ENCODE measurements at regions not wholly inside any gene's neighbourhood (a gene's known extent, or its start where the extent isn't known, plus 50 kb on each side); places are given as distances from the start of the nearest gene placed in this dataset.

- no peak for ATAC-seq
- TF ChIP-seq JUND (IDR thresholded peaks at IDR 0.05), result no peak
- TF ChIP-seq SP1 (IDR thresholded peaks at IDR 0.05; ENCODE audit: low read depth), result no peak
- TF ChIP-seq YY1 (IDR thresholded peaks at IDR 0.05; ENCODE audit: extremely low read depth, insufficient replicate concordance, low read depth, low read length), result no peak
- TF ChIP-seq, protein P1, sequence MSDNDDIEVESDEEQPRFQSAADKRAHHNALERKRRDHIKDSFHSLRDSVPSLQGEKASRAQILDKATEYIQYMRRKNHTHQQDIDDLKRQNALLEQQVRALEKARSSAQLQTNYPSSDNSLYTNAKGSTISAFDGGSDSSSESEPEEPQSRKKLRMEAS (IDR thresholded peaks at IDR 0.05), result no peak
- no peak for TF ChIP-seq ZBTB33 (IDR thresholded peaks at IDR 0.05; ENCODE audit: extremely low read depth, insufficient replicate concordance, low read length)
- no peak for TF ChIP-seq ATF3 (IDR thresholded peaks at IDR 0.05)
- TF ChIP-seq EGR1 (IDR thresholded peaks at IDR 0.05; ENCODE audit: low read depth), result no peak
- TF ChIP-seq FOSL1 (IDR thresholded peaks at IDR 0.05; ENCODE audit: low read depth), result no peak
- TF ChIP-seq ELF1 (IDR thresholded peaks at IDR 0.05; ENCODE audit: borderline replicate concordance, low read depth), result no peak
- TF ChIP-seq SIN3A (IDR thresholded peaks at IDR 0.05; ENCODE audit: low read depth), result no peak
- no peak for TF ChIP-seq RAD21 (IDR thresholded peaks at IDR 0.05; ENCODE audit: low read depth)
- no peak for TF ChIP-seq ZFX (IDR thresholded peaks at IDR 0.05)
- TF ChIP-seq CTCF (IDR thresholded peaks at IDR 0.05 in 2 of 3, conservative IDR thresholded peaks at IDR 0.05 in 1 of 3; ENCODE audit: borderline replicate concordance in 1 of 3, insufficient read depth in 1 of 3, low read depth in 2 of 3, low read length in 2 of 3), result no peak
- no peak for TF ChIP-seq EZH2phosphoT487 (IDR thresholded peaks at IDR 0.05; ENCODE audit: borderline replicate concordance)
- no peak for TF ChIP-seq SRF (IDR thresholded peaks at IDR 0.05; ENCODE audit: low read depth)
- TF ChIP-seq ZNF274 (IDR thresholded peaks at IDR 0.05; ENCODE audit: low read depth, low read length), result no peak
- no peak for TF ChIP-seq POLR2AphosphoS5 (IDR thresholded peaks at IDR 0.05; ENCODE audit: low read depth, low read length)
- TF ChIP-seq CEBPB (IDR thresholded peaks at IDR 0.05; ENCODE audit: low read depth), result no peak
- no peak for TF ChIP-seq POLR2A (IDR thresholded peaks at IDR 0.05; ENCODE audit: borderline replicate concordance, extremely low read depth, insufficient read depth, insufficient read length)
- RAD21 ChIA-PET (ENCODE audit: low non-redundant PET in 1 of 2, low total read pairs in 2 of 2, uncharacterized antibody in 2 of 2, unreplicated experiment in 2 of 2), result no interaction called here
- no peaks in the 10 kb centered on the region for H3K79me2 ChIP-seq (ENCODE audit: insufficient read depth, low read length)
- H3K36me3 ChIP-seq (ENCODE audit: control insufficient read depth in 1 of 2, insufficient read depth in 2 of 2, low read length in 2 of 2), result no peaks in the 10 kb centered on the region
- H3K4me3 ChIP-seq (replicated peaks in 1 of 2; ENCODE audit: low read depth in 1 of 2, low read length in 2 of 2), result no peak overlapping the region
- POLR2A ChIA-PET, result no interaction called here
- H3K4me2 ChIP-seq (ENCODE audit: low read length), result no peak overlapping the region
- H3K27ac ChIP-seq (ENCODE audit: low read depth, low read length), result no peak overlapping the region
- H4K20me1 ChIP-seq (ENCODE audit: insufficient read depth), result no peaks in the 10 kb centered on the region
- DNase-seq (ENCODE audit: low read depth, low spot score), result no peak
- BruUV-seq (replicated peaks), result no TSS peak
- CTCF ChIA-PET, result no interaction called here
- no peaks in the 10 kb centered on the region for H3K9me2 ChIP-seq (ENCODE audit: insufficient read depth)
- H3K9me3 ChIP-seq (ENCODE audit: control insufficient read depth in 1 of 2, insufficient read depth in 1 of 2, low read depth in 1 of 2, low read length in 2 of 2), result no peaks in the 10 kb centered on the region
- intact Hi-C loops (cut with micrococcal nuclease), result no loop called here
- peaks cover 6% of the 10 kb centered on the region; the same call in 1 of the 2 replicates for H3K27me3 ChIP-seq (ENCODE audit: insufficient read depth, low read length)
- H3K9ac ChIP-seq (ENCODE audit: low read length), result no peak overlapping the region
- no peaks in the 10 kb centered on the region for H3K4me1 ChIP-seq (ENCODE audit: control insufficient read depth in 1 of 2, insufficient read depth in 2 of 2, low read length in 2 of 2)
- no peak overlapping the region for H2AFZ ChIP-seq (ENCODE audit: low read depth, low read length, poor library complexity, severe bottlenecking)
These were observed 306.0 kb upstream of the ADAMTS9 start for GRCh38 chr3:64993781-64994180.
